Activated effector memory CD4-positive, alpha-beta T cell treated with anti-CD3 and anti-CD28 coated beads, Interleukin-2, amount 50 U/mL, for 16 hours (primary cell): ENCODE measurements at regions not wholly inside any gene's neighbourhood (a gene's known extent, or its start where the extent isn't known, plus 50 kb on each side); places are given as distances from the start of the nearest gene placed in this dataset.
"Not testable (repeated sequence)": the region's sequence is repeated elsewhere in the genome, so short reads cannot be mapped to it uniquely, and the experiment has no call there.

ENCODE experiments used
- DNase-seq: peaks from one replicate; pipeline ENCODE4 v3.0.0-alpha.2; 2020

DNA sequence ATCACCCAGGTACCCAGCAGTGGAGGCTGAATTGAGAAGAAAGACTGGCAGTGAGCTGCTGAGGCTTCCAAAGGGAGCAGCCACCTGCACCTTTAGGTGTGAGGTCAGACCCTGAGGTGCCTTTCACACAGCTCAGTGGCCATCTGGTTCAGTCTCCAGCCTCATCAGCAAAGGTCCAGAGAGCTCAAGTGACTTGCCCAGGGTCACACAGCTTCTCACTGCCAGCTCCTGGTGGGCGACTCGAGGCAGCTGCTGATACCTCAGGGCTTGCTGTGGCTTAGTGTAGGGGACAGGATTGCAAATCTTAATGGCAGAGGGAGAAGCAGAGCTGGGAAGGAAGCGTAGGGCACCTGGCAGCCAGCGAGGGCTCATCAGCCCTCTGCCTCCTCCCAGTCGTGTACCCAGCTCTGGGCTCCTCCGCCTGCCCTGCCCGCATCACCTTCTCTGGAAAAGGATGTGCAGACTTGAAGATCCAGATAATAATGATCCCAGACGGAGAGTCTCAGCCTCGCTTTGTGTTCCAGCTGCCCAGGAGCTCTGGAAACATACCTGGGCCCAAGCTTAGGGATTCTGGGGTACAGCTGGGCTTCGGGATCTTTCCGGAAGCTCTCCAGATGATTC, 165.3 kb upstream of the GSE1 start:
- DNase-seq = no peak

DNA sequence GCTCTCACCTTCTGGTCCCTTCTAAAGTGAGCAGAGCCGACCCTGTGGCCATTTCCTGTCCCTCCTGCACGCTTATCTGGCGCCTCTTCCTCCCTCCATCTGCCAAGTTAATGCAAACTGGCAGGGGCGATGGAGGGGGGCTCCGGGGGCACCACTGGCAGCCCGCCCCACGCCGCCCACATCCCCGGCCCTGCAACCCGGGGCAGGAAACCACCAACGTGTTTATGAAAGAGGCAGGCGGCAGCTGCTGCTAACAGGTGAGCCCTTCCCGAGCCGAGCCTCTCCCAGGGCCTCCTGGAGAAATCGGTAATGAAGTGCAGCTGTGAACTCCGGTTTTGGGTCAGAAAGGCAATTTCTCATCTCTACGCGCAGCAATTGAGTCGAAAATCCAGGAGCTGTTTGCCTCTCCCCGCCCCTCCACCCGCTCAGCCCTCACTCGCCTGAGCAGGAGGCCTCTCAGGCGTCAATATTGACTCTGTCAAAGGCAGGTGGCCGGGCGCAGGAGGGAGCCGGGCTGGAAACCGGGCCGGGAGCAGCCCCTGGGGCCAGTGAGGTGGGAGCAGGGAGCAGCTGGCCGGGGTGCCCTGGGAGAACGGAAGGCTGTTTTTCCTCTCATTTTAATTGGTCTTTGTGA, 164.4 kb upstream of the GSE1 start:
- DNase-seq = peak; percentile 68

DNA sequence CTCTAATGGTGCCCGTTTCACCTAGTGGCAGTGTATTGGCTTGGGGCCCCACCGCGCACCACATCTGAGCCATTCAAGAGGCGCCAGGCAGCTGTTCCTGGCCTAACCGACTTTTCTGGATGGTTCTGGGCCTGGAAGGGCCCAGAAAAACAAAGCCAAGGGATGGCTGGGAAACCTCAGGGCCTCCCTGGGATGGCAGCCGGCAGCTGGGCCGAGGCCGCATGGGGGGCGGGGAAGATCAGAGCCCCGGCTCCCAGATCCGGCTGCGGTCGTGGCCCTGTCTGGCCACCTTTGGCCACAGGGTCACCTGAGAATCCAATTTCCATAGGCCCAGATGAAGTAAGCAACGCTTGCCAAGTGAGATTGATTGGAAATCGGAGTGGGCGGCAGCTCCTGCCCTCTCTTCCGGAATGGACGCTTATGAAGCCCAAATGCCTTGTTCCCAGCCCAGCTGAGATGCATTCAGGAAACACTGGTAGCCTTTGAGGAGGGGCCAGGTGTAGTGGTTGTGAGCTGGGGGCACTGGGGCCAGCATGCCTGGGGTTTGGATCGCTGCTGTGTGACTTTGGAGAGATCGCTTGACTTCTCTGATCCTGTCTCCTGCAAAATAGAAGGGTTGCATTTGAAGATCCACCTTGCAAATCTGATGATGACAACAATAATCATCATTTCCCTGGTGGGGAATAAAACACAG, 163.8 kb upstream of the GSE1 start:
- no peak for DNase-seq

GRCh38 chr16:85449885-85450245, 163.3 kb upstream of the GSE1 start:
- DNase-seq = no peak

- DNase-seq = not testable (repeated sequence)
These were observed 162.0 kb upstream of the GSE1 start for GRCh38 chr16:85451142-85451541.

DNA sequence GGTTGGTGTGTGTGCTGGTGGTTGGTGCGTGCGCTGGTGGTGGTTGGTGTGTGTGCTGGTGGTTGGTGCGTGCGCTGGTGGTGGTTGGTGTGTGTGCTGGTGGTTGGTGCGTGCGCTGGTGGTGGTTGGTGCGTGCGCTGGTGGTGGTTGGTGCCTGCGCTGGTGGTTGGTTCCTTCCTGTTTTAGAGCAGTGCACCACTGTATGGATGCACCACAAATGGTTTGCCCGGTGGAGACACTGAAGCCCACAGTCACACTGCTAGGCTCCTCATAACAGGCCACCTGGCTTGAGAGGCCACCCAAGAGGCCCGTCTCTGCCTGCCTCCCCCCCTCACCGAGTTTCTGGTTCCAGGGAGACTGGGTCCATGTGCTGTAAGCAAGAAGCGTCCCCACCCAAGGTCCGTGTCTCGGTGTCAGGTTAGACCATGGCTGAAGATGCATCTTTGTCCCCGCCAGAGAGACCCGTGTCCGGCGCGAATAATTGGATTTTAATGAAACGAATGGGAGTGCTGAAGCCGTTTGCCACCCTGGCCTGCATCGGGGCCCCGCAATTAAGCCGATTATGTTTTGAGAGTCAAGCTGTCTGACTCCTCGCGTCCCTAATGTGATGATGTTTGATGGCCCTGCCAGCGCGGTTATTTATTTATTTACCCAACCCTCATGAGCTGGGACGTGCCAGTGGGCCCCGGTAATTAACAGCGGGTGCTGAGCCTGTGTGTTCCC, 161.3 kb upstream of the GSE1 start:
- DNase-seq = no peak

DNA sequence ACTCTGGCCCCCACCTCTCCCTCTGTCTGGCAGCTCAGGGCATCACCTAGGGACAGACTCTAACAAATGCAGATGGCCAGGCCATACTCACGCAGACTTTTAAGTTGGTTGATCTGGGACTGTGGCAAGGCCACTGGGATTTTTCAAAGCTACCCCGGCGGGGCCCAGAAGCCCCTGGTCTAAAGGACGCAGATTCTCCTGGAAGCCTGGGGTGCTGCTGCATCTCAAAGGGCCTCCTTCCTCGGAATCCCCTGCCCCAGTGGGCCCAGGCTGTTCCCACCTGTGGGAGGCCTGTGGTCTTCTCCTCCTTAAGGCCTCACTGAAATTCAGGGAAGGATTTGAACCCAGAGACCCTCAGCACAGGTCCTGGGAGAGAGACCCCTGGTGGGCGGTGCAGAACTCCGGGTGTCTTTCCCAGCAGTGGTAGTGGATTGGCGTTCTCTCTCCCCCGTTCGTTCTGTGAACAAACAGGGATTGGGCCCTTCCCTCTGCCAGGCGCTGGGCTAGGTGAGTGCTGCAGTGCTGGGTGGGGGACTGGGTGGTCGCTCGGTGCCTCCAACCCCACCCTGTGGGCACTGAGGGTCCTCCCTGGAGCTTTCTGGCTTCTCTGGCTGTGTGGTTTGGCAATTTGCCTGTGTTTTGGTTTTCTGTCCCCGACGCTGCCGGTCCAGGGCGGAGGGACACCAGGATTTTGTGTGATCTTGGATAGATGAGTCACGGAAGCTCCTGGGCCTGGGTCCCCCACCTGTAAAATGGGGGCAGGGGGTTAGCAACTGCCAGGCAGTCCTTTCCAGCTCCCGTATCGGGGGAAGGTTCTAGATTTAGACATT, 160.5 kb upstream of the GSE1 start:
- no peak for DNase-seq

GRCh38 chr16:85453194-85453678, 159.9 kb upstream of the GSE1 start:
- no peak for DNase-seq

- no peak for DNase-seq
These were observed 159.4 kb upstream of the GSE1 start for GRCh38 chr16:85453703-85454102.

DNA sequence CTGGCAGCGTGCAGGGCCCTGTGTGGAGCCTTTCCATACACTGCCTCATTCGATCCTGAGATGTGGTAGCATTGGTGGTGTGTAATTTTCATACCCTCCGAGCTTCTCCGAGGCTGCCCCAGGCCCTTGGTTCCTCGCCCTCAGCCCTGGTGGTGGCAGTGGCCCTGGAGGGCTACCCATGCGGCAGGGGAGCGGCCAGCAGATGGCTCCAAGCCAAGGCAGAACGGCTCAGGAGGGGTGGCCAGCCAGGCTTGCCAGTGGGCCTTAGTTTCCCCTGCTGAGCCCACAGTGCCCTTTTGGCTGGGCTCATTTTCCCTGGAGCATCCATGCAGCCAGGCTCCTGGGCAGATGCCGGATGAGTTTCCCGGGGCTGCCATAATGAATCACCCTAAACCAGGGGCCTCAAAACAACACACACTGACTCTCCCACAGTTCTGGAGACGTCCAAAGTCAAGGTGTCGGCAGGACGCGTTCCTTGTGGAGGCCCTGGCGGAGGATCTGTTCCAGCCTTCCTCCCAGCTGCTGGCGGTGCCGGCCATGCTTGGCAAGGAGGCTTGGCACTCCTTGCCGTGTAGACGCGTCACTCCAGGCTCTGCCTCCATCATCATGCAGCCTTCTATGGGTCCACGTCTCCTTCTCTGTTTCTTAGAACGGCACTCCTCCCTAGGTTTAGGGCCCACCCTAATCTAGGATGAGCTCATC, 158.8 kb upstream of the GSE1 start:
- no peak for DNase-seq

DNA sequence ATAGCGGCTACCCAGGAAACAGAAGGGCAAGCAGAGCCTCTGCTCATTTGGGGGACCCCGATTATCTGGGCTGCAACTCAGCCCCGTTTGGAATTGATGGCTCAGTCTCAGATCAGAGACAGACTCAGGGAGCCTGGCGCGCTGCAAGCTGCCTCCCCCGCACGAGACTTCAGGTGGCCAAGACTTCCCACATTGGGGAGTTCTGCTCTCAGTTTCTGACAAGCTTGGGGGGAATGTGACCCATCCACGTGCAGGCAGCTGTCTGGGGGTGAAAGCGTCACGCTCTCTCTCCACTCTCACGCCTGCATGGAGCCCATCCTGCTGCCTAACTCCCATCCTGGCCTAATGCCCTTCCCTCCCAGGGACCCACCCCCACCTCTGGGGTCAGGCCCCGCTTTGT, 157.6 kb upstream of the GSE1 start:
- DNase-seq = no peak

DNA sequence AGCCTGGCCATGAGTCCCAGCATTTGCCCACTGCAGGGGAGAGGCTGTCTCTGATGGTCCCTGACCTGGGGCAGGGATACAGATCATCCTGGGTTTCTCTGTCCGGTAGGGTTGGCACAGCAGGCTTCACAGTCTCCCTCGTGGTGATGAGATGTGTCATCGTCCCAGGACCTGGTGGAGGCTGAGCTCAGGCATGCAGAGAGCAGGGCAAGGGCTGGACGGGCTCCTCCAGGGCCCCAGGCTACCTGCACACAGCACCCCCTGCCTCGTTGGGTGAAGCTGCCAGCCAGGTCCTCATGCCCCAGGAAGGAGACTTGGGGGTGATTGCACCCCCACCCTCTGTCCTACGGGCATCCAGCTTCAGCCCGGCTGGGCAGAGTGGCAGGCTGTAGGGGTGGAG, 155.8 kb upstream of the GSE1 start:
- no peak for DNase-seq

DNA sequence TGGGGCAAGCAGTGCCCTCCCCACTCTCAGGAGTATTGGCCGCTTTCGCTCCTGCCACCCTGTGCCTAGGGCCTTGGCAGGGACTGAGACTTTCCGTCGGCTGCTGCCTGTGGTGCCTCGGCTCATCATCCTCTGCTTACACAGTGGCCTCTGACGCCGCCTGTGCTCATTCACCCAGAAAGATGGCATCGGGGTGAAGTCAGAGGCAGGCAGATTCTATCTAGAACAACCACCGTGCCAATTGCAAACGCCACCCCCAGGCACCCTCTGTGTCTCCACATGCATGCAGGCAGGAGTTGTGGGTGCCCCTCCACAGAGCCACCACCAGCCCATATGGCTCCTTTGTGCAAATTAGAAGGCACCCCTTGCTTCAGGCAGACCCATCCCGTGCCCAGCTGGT, 154.2 kb upstream of the GSE1 start:
- DNase-seq = no peak

DNA sequence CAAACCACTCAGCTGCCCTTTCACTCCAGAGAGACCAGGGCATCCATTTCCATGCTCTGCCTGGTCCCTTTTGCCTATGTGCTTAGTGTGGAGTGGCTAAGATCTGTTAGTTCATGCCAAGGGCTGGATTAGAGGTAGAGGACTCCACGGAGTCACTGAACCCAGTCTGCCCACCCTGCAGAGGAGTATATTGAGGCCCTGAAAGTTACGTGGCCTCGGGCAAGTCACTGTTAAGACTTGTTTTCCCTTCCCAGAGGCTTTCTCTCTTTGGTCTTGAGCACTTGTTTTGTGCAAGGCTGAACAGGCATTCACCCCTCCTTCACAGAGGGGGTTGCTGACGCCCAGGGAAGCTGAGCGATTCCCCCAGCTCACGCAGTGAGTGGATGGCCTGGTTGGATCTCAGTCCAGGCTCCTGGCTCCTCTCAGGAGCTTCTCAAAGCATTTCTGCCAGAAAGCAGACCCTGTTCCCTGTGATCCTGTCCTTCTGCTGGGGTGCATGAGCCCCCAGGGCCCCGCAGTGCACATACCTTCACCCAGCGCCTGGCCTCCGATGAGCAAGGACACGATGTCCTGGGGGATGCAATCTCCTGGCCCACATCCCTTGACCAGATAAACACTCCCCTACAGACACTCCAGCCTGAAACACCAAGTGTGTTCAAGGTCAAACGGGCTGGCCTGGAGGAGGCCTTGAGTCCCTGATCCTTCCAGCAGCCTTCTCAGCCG, 153.4 kb upstream of the GSE1 start:
- DNase-seq = no peak

- DNase-seq = no peak
These were observed 152.7 kb upstream of the GSE1 start for GRCh38 chr16:85460252-85461021.

DNA sequence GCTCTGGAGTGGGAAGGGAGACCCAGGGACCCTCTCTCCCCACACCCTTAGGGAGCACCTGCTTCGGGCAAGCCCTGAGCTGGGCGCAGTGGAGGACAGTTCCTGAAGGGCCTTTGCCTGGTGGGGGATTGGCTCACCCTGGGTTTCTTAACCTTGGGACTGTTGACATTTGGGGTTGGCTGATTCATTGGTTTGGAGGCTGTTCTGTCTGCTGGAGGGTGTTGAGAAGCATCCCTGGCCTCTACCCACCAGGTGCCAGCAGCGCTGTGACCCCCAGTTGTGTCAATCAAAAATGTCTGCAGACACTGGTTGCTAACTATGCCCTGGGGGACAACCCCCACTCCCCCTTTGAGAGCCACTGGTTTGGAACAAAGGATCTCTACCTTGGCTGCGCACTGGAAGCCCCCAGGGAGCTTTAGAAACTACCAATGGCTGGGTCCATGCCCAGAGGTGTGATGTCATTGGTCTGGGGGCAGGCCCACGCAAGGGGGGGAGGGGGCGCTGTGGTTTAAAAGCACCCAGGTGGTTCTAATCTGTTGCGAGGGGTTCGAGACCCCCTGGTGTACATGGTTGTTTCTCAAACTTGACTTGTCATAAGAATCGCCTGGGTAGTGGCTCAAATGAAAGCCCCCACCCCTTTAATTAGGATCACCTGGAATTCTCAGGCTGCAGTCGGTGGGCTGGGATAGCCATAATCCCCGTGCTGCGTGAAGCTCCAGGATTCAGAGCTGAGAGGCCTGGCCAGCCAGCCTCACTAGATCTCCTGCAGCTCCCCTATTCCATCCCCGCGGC, 151.9 kb upstream of the GSE1 start:
- DNase-seq = no peak

DNA sequence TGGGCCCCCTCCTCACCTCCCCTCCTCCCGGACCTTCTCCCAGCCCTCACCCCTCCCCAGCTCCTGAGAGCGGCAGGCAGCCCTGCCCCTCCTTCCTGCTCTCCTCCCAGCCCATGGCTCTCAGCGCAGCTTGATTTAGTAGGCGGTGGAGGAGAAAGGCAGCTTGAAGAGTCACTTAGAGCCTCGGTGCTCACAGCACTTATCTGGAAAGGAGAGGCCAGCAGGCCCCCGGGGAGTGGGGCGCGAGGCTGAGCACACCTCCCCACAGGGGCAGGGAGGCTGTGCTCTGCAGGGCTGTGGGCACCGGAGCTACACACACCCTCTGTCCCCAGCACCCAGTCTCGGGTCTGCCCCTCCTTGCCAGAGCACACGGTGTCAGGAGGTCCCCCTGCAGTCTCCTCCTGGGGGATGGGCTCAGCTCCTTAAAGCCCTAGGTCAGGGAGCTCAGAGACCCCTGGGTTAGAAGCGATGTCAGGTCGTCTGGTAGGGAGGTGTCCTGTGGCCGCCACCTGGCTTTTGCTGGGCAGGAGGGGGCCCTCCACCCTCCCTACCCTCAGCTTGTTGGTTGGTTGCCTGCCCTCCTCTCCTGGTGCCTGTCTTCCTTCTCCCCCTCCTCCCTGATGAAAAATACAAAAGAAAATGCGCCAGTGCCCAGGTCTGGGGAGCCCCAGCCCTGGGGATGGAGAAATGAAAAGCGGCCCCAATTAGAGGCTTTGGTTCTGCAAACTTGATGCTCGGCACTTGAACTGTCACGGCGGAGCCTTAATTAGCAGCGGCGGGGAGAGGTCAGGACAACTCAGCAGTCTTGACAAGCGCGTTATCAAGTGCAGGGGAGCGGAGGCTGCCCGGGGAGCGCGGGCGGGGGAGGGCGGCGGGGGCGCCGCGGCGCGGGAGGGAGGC, 151.1 kb upstream of the GSE1 start:
- DNase-seq = no peak

DNA sequence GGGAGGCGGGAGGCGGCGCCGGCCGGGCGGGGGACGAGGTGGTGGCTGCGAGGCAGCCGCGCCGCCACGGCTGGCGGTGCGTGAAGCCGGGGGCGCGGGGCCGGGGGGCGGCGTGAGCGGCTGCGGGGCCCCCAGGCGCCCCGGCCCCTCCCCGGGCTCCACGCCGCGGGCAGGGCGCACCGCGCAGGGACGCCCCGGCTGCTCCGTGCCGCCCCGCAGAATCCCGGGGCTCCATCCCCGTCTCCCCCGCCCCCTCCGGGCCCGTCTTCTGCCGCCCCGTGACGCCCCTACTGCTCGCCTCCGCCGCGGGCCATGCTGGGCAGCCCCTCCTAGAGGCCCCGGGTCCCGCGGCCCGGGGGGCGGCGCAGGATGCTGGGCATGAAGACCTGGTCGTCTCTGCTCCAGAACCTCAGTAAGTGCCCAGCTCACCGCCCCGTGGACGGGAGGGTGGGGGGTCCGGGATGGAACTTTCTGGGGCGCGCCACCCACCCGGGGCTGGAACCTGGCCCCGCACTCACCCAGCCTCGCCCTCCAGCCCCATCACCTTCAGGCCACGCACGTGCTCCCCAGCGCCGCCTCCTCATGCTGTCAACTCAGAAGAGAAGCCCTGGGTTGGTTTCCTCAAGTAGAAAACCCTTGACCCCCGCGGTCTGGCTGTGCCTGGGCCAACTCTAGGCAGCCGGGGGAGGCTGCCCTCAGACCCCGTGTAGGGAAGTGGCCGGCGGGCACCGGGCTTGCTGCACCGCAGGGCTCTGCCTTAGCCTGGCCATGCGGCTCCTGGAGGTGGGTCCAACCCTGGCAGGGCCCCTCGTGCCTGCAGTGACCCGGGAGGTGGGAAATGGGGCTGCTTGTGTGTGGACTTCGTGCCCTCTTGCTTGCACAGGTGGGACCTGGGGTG, 150.2 kb upstream of the GSE1 start:
- no peak for DNase-seq
